Activated naive CD8-positive, alpha-beta T cell treated with anti-CD3 and anti-CD28 coated beads, Interleukin-2, amount 10 ng/mL, durations not matched to agents 7 days and 5 days (primary cell): ENCODE measurements at regions not wholly inside any gene's neighbourhood (a gene's known extent, or its start where the extent isn't known, plus 50 kb on each side); places are given as distances from the start of the nearest gene placed in this dataset.

Experiments
- ATAC-seq: fragments of 150-1000 bp; cut with Tn5 transposase; one replicate; pipeline ENCODE4 v1.10.0; 2021; ENCODE audit warnings: low read depth, moderate library complexity
- POLR2A ChIA-PET: fragments of 350-600 bp; sonication (Branson Sonifier 250); formaldehyde crosslinking; loops from one replicate; lab custom pipeline; 2021; ENCODE audit warnings: antibody characterized with exemption; lab: Charles Lee
- DNase-seq: peaks from one replicate; pipeline ENCODE4 v3.0.0; 2021
- H3K27ac Mint-ChIP-seq: one replicate; pipeline ENCODE4 v1.8.0; 2022; ENCODE audit warnings: mild to moderate bottlenecking, mixed read lengths
- H3K27me3 Mint-ChIP-seq: one replicate; pipeline ENCODE4 v1.8.0; 2022; ENCODE audit warnings: mild to moderate bottlenecking, moderate library complexity, mixed read lengths
- H3K36me3 Mint-ChIP-seq: one replicate; pipeline ENCODE4 v1.8.0; 2021; ENCODE audit warnings: mild to moderate bottlenecking, mixed read lengths
- H3K4me1 Mint-ChIP-seq: one replicate; pipeline ENCODE4 v1.8.0; 2021; ENCODE audit warnings: mixed read lengths
- H3K4me3 Mint-ChIP-seq: one replicate; pipeline ENCODE4 v1.8.0; 2022; ENCODE audit warnings: mild to moderate bottlenecking, moderate library complexity, mixed read lengths
- H3K9me3 Mint-ChIP-seq: one replicate; pipeline ENCODE4 v1.8.0; 2021; ENCODE audit warnings: mixed read lengths

- POLR2A ChIA-PET = no interaction called here
- Mint-ChIP-seq H3K4me1 (no peaks in the 10 kb centered on the region), H3K4me3 (no peak overlapping the region), H3K27ac (no peak overlapping the region), H3K36me3 (no peaks in the 10 kb centered on the region), H3K9me3 (peaks cover 3% of the 10 kb centered on the region), H3K27me3 (no peaks in the 10 kb centered on the region)
- DNase-seq = no peak
- no peak for ATAC-seq
Measured at GRCh38 chr18:41486575-41486974, 468.5 kb upstream of the PIK3C3 start.

GRCh38 chr18:41484069-41484468 lies 471.0 kb upstream of the PIK3C3 start:
- POLR2A ChIA-PET = no interaction called here
- H3K4me1 Mint-ChIP-seq = no peaks in the 10 kb centered on the region
- H3K9me3 Mint-ChIP-seq = no peaks in the 10 kb centered on the region
- no peak overlapping the region for H3K27ac Mint-ChIP-seq
- H3K27me3 Mint-ChIP-seq = no peaks in the 10 kb centered on the region
- DNase-seq (no peak), ATAC-seq (no peak)
- no peaks in the 10 kb centered on the region for H3K36me3 Mint-ChIP-seq
- no peak overlapping the region for H3K4me3 Mint-ChIP-seq

- DNase-seq (no peak), ATAC-seq (no peak)
- Mint-ChIP-seq H3K36me3 (no peaks in the 10 kb centered on the region), H3K27ac (no peak overlapping the region), H3K9me3 (no peaks in the 10 kb centered on the region), H3K27me3 (no peaks in the 10 kb centered on the region), H3K4me3 (no peak overlapping the region), H3K4me1 (no peaks in the 10 kb centered on the region)
- POLR2A ChIA-PET = no interaction called here
Measured at GRCh38 chr18:41482501-41482900, 472.5 kb upstream of the PIK3C3 start.

GRCh38 chr18:41466436-41467160 lies 488.4 kb upstream of the PIK3C3 start:
- no peaks in the 10 kb centered on the region for H3K4me1 Mint-ChIP-seq
- DNase-seq (no peak), ATAC-seq (no peak)
- H3K27me3 Mint-ChIP-seq = no peaks in the 10 kb centered on the region
- POLR2A ChIA-PET = no interaction called here
- no peaks in the 10 kb centered on the region for H3K36me3 Mint-ChIP-seq
- no peak overlapping the region for H3K27ac Mint-ChIP-seq
- H3K9me3 Mint-ChIP-seq = peaks cover 2% of the 10 kb centered on the region
- no peak overlapping the region for H3K4me3 Mint-ChIP-seq

GRCh38 chr18:41465386-41465785 lies 489.6 kb upstream of the PIK3C3 start:
- Mint-ChIP-seq H3K27ac (no peak overlapping the region), H3K4me3 (no peak overlapping the region)

GRCh38 chr18:41464278-41464677 lies 490.8 kb upstream of the PIK3C3 start:
- no peak for DNase-seq
- peaks cover 2% of the 10 kb centered on the region for H3K9me3 Mint-ChIP-seq
- no peak overlapping the region for H3K4me3 Mint-ChIP-seq
- H3K36me3 Mint-ChIP-seq = no peaks in the 10 kb centered on the region
- POLR2A ChIA-PET = no interaction called here
- H3K27ac Mint-ChIP-seq = no peak overlapping the region
- no peaks in the 10 kb centered on the region for H3K4me1 Mint-ChIP-seq
- H3K27me3 Mint-ChIP-seq = no peaks in the 10 kb centered on the region
- ATAC-seq = no peak

More at GRCh38 chr18:41465386-41465785, 489.6 kb upstream of the PIK3C3 start:
- no peaks in the 10 kb centered on the region for H3K27me3 Mint-ChIP-seq
- H3K36me3 Mint-ChIP-seq = no peaks in the 10 kb centered on the region
- DNase-seq = no peak
- no peak for ATAC-seq
- POLR2A ChIA-PET = no interaction called here
- peaks cover 2% of the 10 kb centered on the region for H3K9me3 Mint-ChIP-seq
- H3K4me1 Mint-ChIP-seq = no peaks in the 10 kb centered on the region

GRCh38 chr18:41462946-41463345 lies 492.1 kb upstream of the PIK3C3 start:
- no peak overlapping the region for H3K27ac Mint-ChIP-seq
- no peak overlapping the region for H3K4me3 Mint-ChIP-seq
- ATAC-seq (no peak), DNase-seq (no peak)
- no peaks in the 10 kb centered on the region for H3K4me1 Mint-ChIP-seq
- no peaks in the 10 kb centered on the region for H3K36me3 Mint-ChIP-seq
- peaks cover 2% of the 10 kb centered on the region for H3K9me3 Mint-ChIP-seq
- no peaks in the 10 kb centered on the region for H3K27me3 Mint-ChIP-seq
- POLR2A ChIA-PET = no interaction called here

GRCh38 chr18:41461114-41461513 lies 493.9 kb upstream of the PIK3C3 start:
- POLR2A ChIA-PET = no interaction called here
- no peak for ATAC-seq
- H3K27me3 Mint-ChIP-seq = no peaks in the 10 kb centered on the region
- no peak for DNase-seq
- no peak overlapping the region for H3K27ac Mint-ChIP-seq
- H3K9me3 Mint-ChIP-seq = peaks cover 2% of the 10 kb centered on the region
- H3K4me1 Mint-ChIP-seq = no peaks in the 10 kb centered on the region
- no peaks in the 10 kb centered on the region for H3K36me3 Mint-ChIP-seq
- no peak overlapping the region for H3K4me3 Mint-ChIP-seq

GRCh38 chr18:41459656-41460055 lies 495.4 kb upstream of the PIK3C3 start:
- DNase-seq = no peak
- Mint-ChIP-seq H3K4me3 (no peak overlapping the region), H3K27ac (no peak overlapping the region), H3K4me1 (no peaks in the 10 kb centered on the region), H3K9me3 (peaks cover 4% of the 10 kb centered on the region), H3K27me3 (no peaks in the 10 kb centered on the region), H3K36me3 (no peaks in the 10 kb centered on the region)
- POLR2A ChIA-PET = no interaction called here
- ATAC-seq = no peak

GRCh38 chr18:41458376-41458775 lies 496.7 kb upstream of the PIK3C3 start:
- H3K36me3 Mint-ChIP-seq = no peaks in the 10 kb centered on the region
- ATAC-seq (no peak), DNase-seq (no peak)
- POLR2A ChIA-PET = no interaction called here
- H3K27ac Mint-ChIP-seq = no peak overlapping the region
- no peaks in the 10 kb centered on the region for H3K4me1 Mint-ChIP-seq
- H3K9me3 Mint-ChIP-seq = peaks cover 4% of the 10 kb centered on the region
- H3K4me3 Mint-ChIP-seq = no peak overlapping the region
- H3K27me3 Mint-ChIP-seq = no peaks in the 10 kb centered on the region

GRCh38 chr18:41457765-41458326 lies 497.2 kb upstream of the PIK3C3 start:
- H3K9me3 Mint-ChIP-seq = peaks cover 4% of the 10 kb centered on the region
- POLR2A ChIA-PET = no interaction called here
- DNase-seq = no peak
- ATAC-seq = no peak
- H3K4me1 Mint-ChIP-seq = no peaks in the 10 kb centered on the region
- no peaks in the 10 kb centered on the region for H3K36me3 Mint-ChIP-seq
- no peaks in the 10 kb centered on the region for H3K27me3 Mint-ChIP-seq
- no peak overlapping the region for H3K27ac Mint-ChIP-seq
- H3K4me3 Mint-ChIP-seq = no peak overlapping the region

GRCh38 chr18:41456831-41457230 lies 498.2 kb upstream of the PIK3C3 start:
- Mint-ChIP-seq H3K27ac (no peak overlapping the region), H3K27me3 (no peaks in the 10 kb centered on the region), H3K4me3 (no peak overlapping the region), H3K4me1 (no peaks in the 10 kb centered on the region), H3K9me3 (peaks cover 4% of the 10 kb centered on the region), H3K36me3 (no peaks in the 10 kb centered on the region)
- no peak for DNase-seq
- no peak for ATAC-seq
- POLR2A ChIA-PET = no interaction called here

- POLR2A ChIA-PET = no interaction called here
- Mint-ChIP-seq H3K4me3 (no peak overlapping the region), H3K36me3 (no peaks in the 10 kb centered on the region), H3K27me3 (no peaks in the 10 kb centered on the region), H3K9me3 (peaks cover 5% of the 10 kb centered on the region), H3K4me1 (no peaks in the 10 kb centered on the region), H3K27ac (no peak overlapping the region)
- DNase-seq (no peak), ATAC-seq (no peak)
Measured at GRCh38 chr18:41449612-41450011, 505.4 kb upstream of the PIK3C3 start.

GRCh38 chr18:41444943-41445342 lies 510.1 kb upstream of the PIK3C3 start:
- Mint-ChIP-seq H3K27me3 (no peaks in the 10 kb centered on the region), H3K4me3 (no peak overlapping the region), H3K27ac (no peak overlapping the region), H3K9me3 (peaks cover 9% of the 10 kb centered on the region), H3K4me1 (no peaks in the 10 kb centered on the region), H3K36me3 (no peaks in the 10 kb centered on the region)
- DNase-seq = no peak
- ATAC-seq = no peak
- POLR2A ChIA-PET = no interaction called here
